Testis (tissue), 2 donors: ENCODE measurements at regions not wholly inside any gene's neighbourhood (a gene's known extent, or its start where the extent isn't known, plus 50 kb on each side); places are given as distances from the start of the nearest gene placed in this dataset.

Experiments
- POLR2A ChIP-seq: fragments of 450-650 bp; IDR thresholded peaks from one replicate; pipeline ENCODE4 v1.6.1; 2017; ENCODE audit warnings: antibody characterized with exemption, mild to moderate bottlenecking, moderate library complexity
- TF ChIP-seq, protein P1 (sequence below), 3 experiments: fragments of 450-650 bp in 2 of 3; fragments of 200-600 bp in 1 of 3; sonication (generic) in 1 of 3; IDR thresholded peaks; one replicate each; pipeline ENCODE4 v1.5.1; 2016 to 2019; ENCODE audit warnings: antibody characterized with exemption in 3 of 3, mild to moderate bottlenecking in 2 of 3, moderate library complexity in 1 of 3

DNA sequence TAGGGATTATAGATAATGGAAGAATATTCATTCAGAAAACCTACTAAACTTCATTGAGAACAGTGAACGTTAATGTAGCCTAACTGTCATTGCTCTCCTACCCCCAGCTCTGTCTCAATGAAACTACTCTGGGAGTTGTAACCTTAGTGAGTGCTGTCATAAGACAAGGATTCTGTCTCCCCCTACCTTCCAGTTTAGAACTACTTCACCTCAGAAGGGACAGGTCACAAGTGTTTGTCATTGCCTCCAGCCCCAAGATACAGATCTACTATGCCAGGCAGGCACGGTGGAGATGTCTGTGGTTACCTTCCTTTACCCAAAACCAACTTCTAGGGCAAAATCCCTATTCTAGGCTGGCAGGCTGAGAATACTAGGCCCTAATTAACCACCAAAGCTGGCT, 833.1 kb upstream of the SEL1L start:
- no peak for TF ChIP-seq POLR2A
- TF ChIP-seq, protein P1, sequence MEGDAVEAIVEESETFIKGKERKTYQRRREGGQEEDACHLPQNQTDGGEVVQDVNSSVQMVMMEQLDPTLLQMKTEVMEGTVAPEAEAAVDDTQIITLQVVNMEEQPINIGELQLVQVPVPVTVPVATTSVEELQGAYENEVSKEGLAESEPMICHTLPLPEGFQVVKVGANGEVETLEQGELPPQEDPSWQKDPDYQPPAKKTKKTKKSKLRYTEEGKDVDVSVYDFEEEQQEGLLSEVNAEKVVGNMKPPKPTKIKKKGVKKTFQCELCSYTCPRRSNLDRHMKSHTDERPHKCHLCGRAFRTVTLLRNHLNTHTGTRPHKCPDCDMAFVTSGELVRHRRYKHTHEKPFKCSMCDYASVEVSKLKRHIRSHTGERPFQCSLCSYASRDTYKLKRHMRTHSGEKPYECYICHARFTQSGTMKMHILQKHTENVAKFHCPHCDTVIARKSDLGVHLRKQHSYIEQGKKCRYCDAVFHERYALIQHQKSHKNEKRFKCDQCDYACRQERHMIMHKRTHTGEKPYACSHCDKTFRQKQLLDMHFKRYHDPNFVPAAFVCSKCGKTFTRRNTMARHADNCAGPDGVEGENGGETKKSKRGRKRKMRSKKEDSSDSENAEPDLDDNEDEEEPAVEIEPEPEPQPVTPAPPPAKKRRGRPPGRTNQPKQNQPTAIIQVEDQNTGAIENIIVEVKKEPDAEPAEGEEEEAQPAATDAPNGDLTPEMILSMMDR (IDR thresholded peaks at IDR 0.05) = no peak
